Glutamatergic neuron (in vitro differentiated cells): ENCODE measurements at regions not wholly inside any gene's neighbourhood (a gene's known extent, or its start where the extent isn't known, plus 50 kb on each side); places are given as distances from the start of the nearest gene placed in this dataset.
"Not testable (repeated sequence)": the region's sequence is repeated elsewhere in the genome, so short reads cannot be mapped to it uniquely, and the experiment has no call there.

ENCODE experiments used
- DNase-seq: peaks from one replicate; pipeline ENCODE4 v3.0.0; 2022
- H3K27ac Mint-ChIP-seq: one replicate; pipeline ENCODE4 v1.8.0; 2020; ENCODE audit warnings: mild to moderate bottlenecking, mixed read lengths, inconsistent platforms; ENCODE audit not compliant: unreplicated experiment
- H3K27me3 Mint-ChIP-seq: one replicate; pipeline ENCODE4 v1.8.0; 2020; ENCODE audit warnings: mild to moderate bottlenecking, moderate library complexity, mixed read lengths, inconsistent platforms; ENCODE audit not compliant: unreplicated experiment
- H3K36me3 Mint-ChIP-seq: one replicate; pipeline ENCODE4 v1.8.0; 2020; ENCODE audit warnings: mild to moderate bottlenecking, mixed read lengths, inconsistent platforms; ENCODE audit not compliant: unreplicated experiment
- H3K4me1 Mint-ChIP-seq: one replicate; pipeline ENCODE4 v1.8.0; 2020; ENCODE audit warnings: mild to moderate bottlenecking, low read depth, mixed read lengths, inconsistent platforms; ENCODE audit not compliant: unreplicated experiment
- H3K4me3 Mint-ChIP-seq: one replicate; pipeline ENCODE4 v1.8.0; 2020; ENCODE audit warnings: mild to moderate bottlenecking, mixed read lengths, inconsistent platforms; ENCODE audit not compliant: unreplicated experiment
- H3K9me3 Mint-ChIP-seq: one replicate; pipeline ENCODE4 v1.8.0; 2020; ENCODE audit warnings: mild to moderate bottlenecking, moderate library complexity, mixed read lengths, inconsistent platforms; ENCODE audit not compliant: unreplicated experiment
- TF ChIP-seq, protein P1 (sequence below): fragments of 200-600 bp; sonication (generic); IDR thresholded peaks from one replicate; pipeline ENCODE4 v1.5.0; 2021; ENCODE audit not compliant: partially characterized antibody, unreplicated experiment

GRCh38 chr6:86045038-86045437 is 402.4 kb upstream of the SYNCRIP start:
- no peaks in the 10 kb centered on the region for H3K4me1 Mint-ChIP-seq
- H3K9me3 Mint-ChIP-seq: peaks cover 4% of the 10 kb centered on the region
- H3K4me3 Mint-ChIP-seq: no peak overlapping the region
- no peaks in the 10 kb centered on the region for H3K36me3 Mint-ChIP-seq
- no peak overlapping the region for H3K27ac Mint-ChIP-seq
- no peaks in the 10 kb centered on the region for H3K27me3 Mint-ChIP-seq
- TF ChIP-seq, protein P1, sequence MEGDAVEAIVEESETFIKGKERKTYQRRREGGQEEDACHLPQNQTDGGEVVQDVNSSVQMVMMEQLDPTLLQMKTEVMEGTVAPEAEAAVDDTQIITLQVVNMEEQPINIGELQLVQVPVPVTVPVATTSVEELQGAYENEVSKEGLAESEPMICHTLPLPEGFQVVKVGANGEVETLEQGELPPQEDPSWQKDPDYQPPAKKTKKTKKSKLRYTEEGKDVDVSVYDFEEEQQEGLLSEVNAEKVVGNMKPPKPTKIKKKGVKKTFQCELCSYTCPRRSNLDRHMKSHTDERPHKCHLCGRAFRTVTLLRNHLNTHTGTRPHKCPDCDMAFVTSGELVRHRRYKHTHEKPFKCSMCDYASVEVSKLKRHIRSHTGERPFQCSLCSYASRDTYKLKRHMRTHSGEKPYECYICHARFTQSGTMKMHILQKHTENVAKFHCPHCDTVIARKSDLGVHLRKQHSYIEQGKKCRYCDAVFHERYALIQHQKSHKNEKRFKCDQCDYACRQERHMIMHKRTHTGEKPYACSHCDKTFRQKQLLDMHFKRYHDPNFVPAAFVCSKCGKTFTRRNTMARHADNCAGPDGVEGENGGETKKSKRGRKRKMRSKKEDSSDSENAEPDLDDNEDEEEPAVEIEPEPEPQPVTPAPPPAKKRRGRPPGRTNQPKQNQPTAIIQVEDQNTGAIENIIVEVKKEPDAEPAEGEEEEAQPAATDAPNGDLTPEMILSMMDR: no peak
- DNase-seq: no peak

DNA sequence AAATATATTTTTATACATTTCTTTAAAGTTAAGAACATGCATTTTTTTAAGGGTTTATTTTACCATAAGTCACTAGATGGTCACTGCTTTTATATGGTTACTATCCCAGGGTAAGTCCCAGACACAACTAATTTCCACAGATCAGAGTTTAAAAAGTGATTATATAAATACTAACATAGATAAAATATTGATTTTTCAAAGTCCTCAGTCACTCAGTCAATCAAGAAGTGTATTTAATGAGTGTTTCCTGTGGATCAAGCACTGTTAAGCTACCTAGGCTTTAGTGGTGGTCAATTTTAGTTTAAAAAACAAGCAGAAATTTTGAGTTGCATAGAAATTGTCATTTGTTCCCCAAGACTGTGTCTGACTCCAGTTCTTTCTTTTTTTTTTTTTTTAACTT is 399.5 kb upstream of the SYNCRIP start:
- TF ChIP-seq, protein P1: no peak
- Mint-ChIP-seq H3K36me3 (no peaks in the 10 kb centered on the region), H3K27ac (no peak overlapping the region), H3K9me3 (peaks cover 4% of the 10 kb centered on the region), H3K4me1 (peaks cover 5% of the 10 kb centered on the region), H3K27me3 (no peaks in the 10 kb centered on the region), H3K4me3 (no peak overlapping the region)
- DNase-seq: no peak

GRCh38 chr6:86031713-86032112 is 389.0 kb upstream of the SYNCRIP start:
- H3K4me3 Mint-ChIP-seq: no peak overlapping the region
- H3K27me3 Mint-ChIP-seq: no peaks in the 10 kb centered on the region
- no peaks in the 10 kb centered on the region for H3K4me1 Mint-ChIP-seq
- no peaks in the 10 kb centered on the region for H3K36me3 Mint-ChIP-seq
- no peak for DNase-seq
- H3K9me3 Mint-ChIP-seq: peaks cover 3% of the 10 kb centered on the region
- TF ChIP-seq, protein P1: no peak
- no peak overlapping the region for H3K27ac Mint-ChIP-seq

DNA sequence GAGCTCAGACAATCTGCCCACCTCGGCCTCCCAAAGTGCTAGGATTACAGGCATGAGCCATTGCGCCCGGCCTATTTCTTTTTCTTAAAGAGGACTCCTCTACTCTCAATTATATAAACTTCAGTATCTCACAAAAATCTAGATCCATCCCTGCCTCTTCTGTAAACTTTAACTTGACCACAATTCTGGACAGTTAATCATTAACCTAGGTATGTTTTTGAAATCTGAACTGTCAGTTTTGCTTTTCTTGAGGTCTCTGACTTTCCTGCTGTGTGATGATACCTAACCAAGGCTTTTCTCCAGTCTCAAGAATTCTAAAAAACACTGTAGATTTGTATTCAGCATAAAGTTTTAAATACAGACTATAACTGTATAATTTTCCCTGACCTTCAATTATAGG is 388.2 kb upstream of the SYNCRIP start:
- Mint-ChIP-seq H3K9me3 (peaks cover 3% of the 10 kb centered on the region), H3K4me1 (no peaks in the 10 kb centered on the region), H3K4me3 (no peak overlapping the region), H3K27ac (no peak overlapping the region), H3K27me3 (no peaks in the 10 kb centered on the region), H3K36me3 (no peaks in the 10 kb centered on the region)
- TF ChIP-seq, protein P1: no peak
- no peak for DNase-seq

DNA sequence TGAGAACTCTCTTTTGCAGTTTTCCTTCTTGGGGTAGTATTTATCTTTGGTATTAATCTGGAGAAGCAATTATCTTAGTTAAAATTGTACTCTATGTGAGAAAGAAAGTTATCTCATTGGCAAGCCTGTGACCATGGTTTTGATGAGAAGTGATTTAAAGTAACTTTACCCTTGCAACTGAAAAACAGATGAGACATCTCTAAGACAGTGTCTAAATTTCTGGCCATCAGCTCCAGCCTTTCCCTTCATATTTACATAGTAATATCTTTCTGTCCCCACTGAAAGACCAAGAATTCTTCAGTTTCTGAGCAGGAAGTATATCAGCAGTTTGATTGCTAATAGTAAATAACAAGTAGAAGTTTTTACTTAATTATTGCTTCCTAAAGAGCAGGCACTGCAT is 386.1 kb upstream of the SYNCRIP start:
- no peak overlapping the region for H3K4me3 Mint-ChIP-seq
- no peaks in the 10 kb centered on the region for H3K27me3 Mint-ChIP-seq
- H3K36me3 Mint-ChIP-seq: no peaks in the 10 kb centered on the region
- no peaks in the 10 kb centered on the region for H3K4me1 Mint-ChIP-seq
- DNase-seq: no peak
- H3K9me3 Mint-ChIP-seq: peaks cover 5% of the 10 kb centered on the region
- H3K27ac Mint-ChIP-seq: no peak overlapping the region
- TF ChIP-seq, protein P1: no peak

DNA sequence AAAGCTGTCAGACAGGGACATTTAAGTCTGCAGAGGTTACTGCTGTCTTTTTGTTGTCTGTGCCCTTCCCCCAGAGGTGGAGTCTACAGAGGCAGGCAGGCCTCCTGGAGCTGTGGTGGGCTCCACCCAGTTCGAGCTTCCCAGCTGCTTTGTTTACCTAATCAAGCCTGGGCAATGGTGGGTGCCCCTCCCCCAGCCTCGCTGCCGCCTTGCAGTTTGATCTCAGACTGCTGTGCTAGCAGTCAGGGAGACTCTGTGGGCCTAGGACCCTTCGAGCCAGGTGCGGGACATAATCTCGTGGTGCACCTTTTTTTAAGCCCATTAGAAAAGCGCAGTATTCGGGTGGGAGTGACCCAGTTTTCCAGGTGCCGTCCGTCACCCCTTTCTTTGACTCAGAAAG is 384.2 kb upstream of the SYNCRIP start:
- DNase-seq, H3K9me3 Mint-ChIP-seq, H3K27me3 Mint-ChIP-seq, H3K4me1 Mint-ChIP-seq, H3K36me3 Mint-ChIP-seq, H3K4me3 Mint-ChIP-seq, H3K27ac Mint-ChIP-seq: not testable (repeated sequence)
